HCT116 (cell line): ENCODE measurements at regions not wholly inside any gene's neighbourhood (a gene's known extent, or its start where the extent isn't known, plus 50 kb on each side); places are given as distances from the start of the nearest gene placed in this dataset.
"Not testable (repeated sequence)": the region's sequence is repeated elsewhere in the genome, so short reads cannot be mapped to it uniquely, and the experiment has no call there.

Experiments
- ATAC-seq: fragments of 200-7000 bp; cut with Tn5 transposase; 2 replicates; pipeline ENCODE4 v1.9.1; 2020; ENCODE audit warnings: mild to moderate bottlenecking, moderate library complexity
- BruUV-seq: library from RNA; stranded (reverse); fragments of 400-500 nt; replicated peaks from 2 replicates; lab custom pipeline; 2021; lab: Mats Ljungman, UMichigan
- CTCF ChIA-PET: fragments of 300-600 bp; sonication (Branson Sonifier 250); formaldehyde crosslinking; loops from one replicate; lab custom pipeline; 2021; ENCODE audit warnings: antibody characterized with exemption; lab: Charles Lee
- POLR2A ChIA-PET: fragments of 300-600, 350-600 bp; sonication (Branson Sonifier 250); formaldehyde crosslinking; loops from one replicate; lab custom pipeline; 2021; ENCODE audit warnings: antibody characterized with exemption; lab: Charles Lee
- RAD21 ChIA-PET, 2 experiments: fragments of 300-600 bp; sonication (Branson Sonifier 250); formaldehyde crosslinking; loops; one replicate each; lab custom pipeline; 2023; ENCODE audit warnings: low total read pairs in 2 of 2; ENCODE audit not compliant: uncharacterized antibody in 2 of 2, unreplicated experiment in 2 of 2, low non-redundant PET in 1 of 2; lab: Charles Lee
- DNase-seq: peaks from one replicate; pipeline ENCODE4 v3.0.0-alpha.2; 2010; ENCODE audit warnings: low read depth, low spot score
- H2AFZ ChIP-seq: fragments of 200-600 bp; shearing (Covaris generic), sonication (generic); 2 replicates; pipeline ENCODE4 v1.6.1; 2017; ENCODE audit warnings: low read depth, mixed run types, mixed read lengths, antibody characterized with exemption, low read length; ENCODE audit not compliant: poor library complexity, severe bottlenecking
- H3K27ac ChIP-seq: 2 replicates; pipeline ENCODE4 v1.5.1; 2012; ENCODE audit warnings: low read depth, low read length
- H3K27me3 ChIP-seq: fragments of 200-600 bp; sonication (generic); 2 replicates; pipeline ENCODE4 v1.6.1; 2016; ENCODE audit warnings: mixed run types, low read length, mixed read lengths; ENCODE audit not compliant: insufficient read depth
- H3K36me3 ChIP-seq, 2 experiments: fragments of 200-500 bp in 1 of 2; fragments of 200-600 bp in 1 of 2; sonication (Bioruptor generic) in 1 of 2; sonication (generic) in 1 of 2; 2 replicates each; pipeline versions ENCODE4 v1.5.1 to v1.6.1; 2014 to 2016; ENCODE audit warnings: low read length in 2 of 2, inconsistent platforms in 1 of 2, mixed read lengths in 1 of 2, mixed run types in 1 of 2; ENCODE audit not compliant: insufficient read depth in 2 of 2, control insufficient read depth in 1 of 2
- H3K4me1 ChIP-seq, 2 experiments: fragments of 200-600 bp in 1 of 2; sonication (generic) in 1 of 2; 2 replicates each; pipeline versions ENCODE4 v1.5.1 to v1.6.1; 2012 to 2017; ENCODE audit warnings: low read length in 2 of 2, inconsistent platforms in 1 of 2, mild to moderate bottlenecking in 1 of 2, mixed read lengths in 1 of 2, mixed run types in 1 of 2, moderate library complexity in 1 of 2; ENCODE audit not compliant: insufficient read depth in 2 of 2, control insufficient read depth in 1 of 2
- H3K4me2 ChIP-seq: fragments of 200-600 bp; sonication (generic); 2 replicates; pipeline ENCODE4 v1.6.1; 2017; ENCODE audit warnings: mixed run types, low read length, mixed read lengths
- H3K4me3 ChIP-seq, 2 experiments: fragments of 200-600 bp in 1 of 2; sonication (generic) in 1 of 2; replicated peaks in 1 of 2; 2 replicates each; pipeline ENCODE4 v1.5.1; 2011 to 2016; ENCODE audit warnings: low read length in 2 of 2, control low read depth in 1 of 2, low read depth in 1 of 2, mild to moderate bottlenecking in 1 of 2, mixed read lengths in 1 of 2, mixed run types in 1 of 2
- H3K79me2 ChIP-seq: fragments of 200-600 bp; sonication (generic); 2 replicates; pipeline ENCODE4 v1.6.1; 2017; ENCODE audit warnings: mild to moderate bottlenecking, mixed run types, low read length, moderate library complexity, mixed read lengths; ENCODE audit not compliant: insufficient read depth
- H3K9ac ChIP-seq: fragments of 200-600 bp; sonication (generic); 2 replicates; pipeline ENCODE4 v1.6.1; 2016; ENCODE audit warnings: low read length, mixed read lengths
- H3K9me2 ChIP-seq: fragments of 200-600 bp; sonication (generic), shearing (Covaris generic); 2 replicates; pipeline ENCODE4 v1.6.1; 2017; ENCODE audit warnings: mixed run types, mild to moderate bottlenecking, moderate library complexity; ENCODE audit not compliant: insufficient read depth
- H3K9me3 ChIP-seq, 2 experiments: fragments of 200-500 bp in 1 of 2; fragments of 200-600 bp in 1 of 2; sonication (Bioruptor generic) in 1 of 2; sonication (generic) in 1 of 2; 2 replicates each; pipeline ENCODE4 v1.6.1; 2014 to 2017; ENCODE audit warnings: low read length in 2 of 2, mixed read lengths in 2 of 2, inconsistent platforms in 1 of 2, low read depth in 1 of 2, mild to moderate bottlenecking in 1 of 2, mixed run types in 1 of 2, moderate library complexity in 1 of 2; ENCODE audit not compliant: control insufficient read depth in 1 of 2, insufficient read depth in 1 of 2
- H4K20me1 ChIP-seq: fragments of 200-600 bp; sonication (generic), shearing (Covaris generic); 2 replicates; pipeline ENCODE4 v1.6.1; 2017; ENCODE audit warnings: mixed run types, mild to moderate bottlenecking, moderate library complexity; ENCODE audit not compliant: insufficient read depth
- CBX3 ChIP-seq: IDR thresholded peaks from 2 replicates; pipeline ENCODE4 v1.6.1; 2012; ENCODE audit warnings: low read depth
- CTCF ChIP-seq, 3 experiments: fragments of 200-600 bp in 1 of 3; sonication (generic) in 1 of 3; IDR thresholded peaks in 2 of 3; conservative IDR thresholded peaks in 1 of 3; 2 replicates each; pipeline ENCODE4 v1.5.1; 2012 to 2017; ENCODE audit warnings: low read depth in 2 of 3, low read length in 2 of 3, antibody characterized with exemption in 1 of 3, borderline replicate concordance in 1 of 3, control low read depth in 1 of 3, mild to moderate bottlenecking in 1 of 3, mixed read lengths in 1 of 3, mixed run types in 1 of 3, moderate library complexity in 1 of 3; ENCODE audit not compliant: insufficient read depth in 1 of 3
- EGR1 ChIP-seq: IDR thresholded peaks from 2 replicates; pipeline ENCODE4 v1.6.1; 2012; ENCODE audit warnings: low read depth
- FOSL1 ChIP-seq: IDR thresholded peaks from 2 replicates; pipeline ENCODE4 v1.6.1; 2012; ENCODE audit warnings: low read depth
- JUND ChIP-seq: IDR thresholded peaks from 2 replicates; pipeline ENCODE4 v1.6.1; 2012
- POLR2A ChIP-seq: IDR thresholded peaks from 2 replicates; pipeline ENCODE4 v1.7.0; 2011; ENCODE audit warnings: borderline replicate concordance; ENCODE audit not compliant: insufficient read depth, insufficient read length; ENCODE audit errors: extremely low read depth
- POLR2AphosphoS5 ChIP-seq: IDR thresholded peaks from 2 replicates; pipeline ENCODE4 v1.6.1; 2011; ENCODE audit warnings: mild to moderate bottlenecking, low read depth, low read length, moderate library complexity
- SP1 ChIP-seq: IDR thresholded peaks from 2 replicates; pipeline ENCODE4 v1.6.1; 2012; ENCODE audit warnings: low read depth
- intact Hi-C: fragments of 100-400 bp; cut with micrococcal nuclease; formaldehyde crosslinking; loops from 2 replicates; pipeline ENCODE4 v1.10.0; 2022
- TF ChIP-seq, protein P1 (sequence below): IDR thresholded peaks from 2 replicates; pipeline ENCODE4 v1.6.1; 2012; ENCODE audit warnings: low read depth

GRCh38 chr1:118473825-118474224, 288.8 kb upstream of the SPAG17 start:
- H3K79me2 ChIP-seq: no peaks in the 10 kb centered on the region
- H2AFZ ChIP-seq: no peak overlapping the region
- H4K20me1 ChIP-seq: no peaks in the 10 kb centered on the region
- POLR2A ChIA-PET: no interaction called here
- RAD21 ChIA-PET: no interaction called here
- no peak for DNase-seq
- H3K4me1 ChIP-seq: no peaks in the 10 kb centered on the region
- ATAC-seq: no peak
- no peak overlapping the region for H3K4me3 ChIP-seq
- H3K36me3 ChIP-seq: no peaks in the 10 kb centered on the region
- H3K9me2 ChIP-seq: no peaks in the 10 kb centered on the region
- CTCF ChIA-PET: no interaction called here
- H3K4me2 ChIP-seq: no peak overlapping the region
- no TSS peak for BruUV-seq
- no peak for TF ChIP-seq POLR2AphosphoS5
- no peak for TF ChIP-seq JUND
- TF ChIP-seq EGR1: no peak
- no peak for TF ChIP-seq CTCF (IDR thresholded peaks at IDR 0.05 in 2 of 3, conservative IDR thresholded peaks at IDR 0.05 in 1 of 3; ENCODE audit: borderline replicate concordance in 1 of 3, insufficient read depth in 1 of 3, low read depth in 2 of 3, low read length in 2 of 3)
- no peak for TF ChIP-seq POLR2A
- TF ChIP-seq, protein P1, sequence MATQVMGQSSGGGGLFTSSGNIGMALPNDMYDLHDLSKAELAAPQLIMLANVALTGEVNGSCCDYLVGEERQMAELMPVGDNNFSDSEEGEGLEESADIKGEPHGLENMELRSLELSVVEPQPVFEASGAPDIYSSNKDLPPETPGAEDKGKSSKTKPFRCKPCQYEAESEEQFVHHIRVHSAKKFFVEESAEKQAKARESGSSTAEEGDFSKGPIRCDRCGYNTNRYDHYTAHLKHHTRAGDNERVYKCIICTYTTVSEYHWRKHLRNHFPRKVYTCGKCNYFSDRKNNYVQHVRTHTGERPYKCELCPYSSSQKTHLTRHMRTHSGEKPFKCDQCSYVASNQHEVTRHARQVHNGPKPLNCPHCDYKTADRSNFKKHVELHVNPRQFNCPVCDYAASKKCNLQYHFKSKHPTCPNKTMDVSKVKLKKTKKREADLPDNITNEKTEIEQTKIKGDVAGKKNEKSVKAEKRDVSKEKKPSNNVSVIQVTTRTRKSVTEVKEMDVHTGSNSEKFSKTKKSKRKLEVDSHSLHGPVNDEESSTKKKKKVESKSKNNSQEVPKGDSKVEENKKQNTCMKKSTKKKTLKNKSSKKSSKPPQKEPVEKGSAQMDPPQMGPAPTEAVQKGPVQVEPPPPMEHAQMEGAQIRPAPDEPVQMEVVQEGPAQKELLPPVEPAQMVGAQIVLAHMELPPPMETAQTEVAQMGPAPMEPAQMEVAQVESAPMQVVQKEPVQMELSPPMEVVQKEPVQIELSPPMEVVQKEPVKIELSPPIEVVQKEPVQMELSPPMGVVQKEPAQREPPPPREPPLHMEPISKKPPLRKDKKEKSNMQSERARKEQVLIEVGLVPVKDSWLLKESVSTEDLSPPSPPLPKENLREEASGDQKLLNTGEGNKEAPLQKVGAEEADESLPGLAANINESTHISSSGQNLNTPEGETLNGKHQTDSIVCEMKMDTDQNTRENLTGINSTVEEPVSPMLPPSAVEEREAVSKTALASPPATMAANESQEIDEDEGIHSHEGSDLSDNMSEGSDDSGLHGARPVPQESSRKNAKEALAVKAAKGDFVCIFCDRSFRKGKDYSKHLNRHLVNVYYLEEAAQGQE: no peak
- no peak for TF ChIP-seq SP1
- no peak for TF ChIP-seq FOSL1
- TF ChIP-seq CBX3: no peak
- no peak overlapping the region for H3K27ac ChIP-seq
- no peaks in the 10 kb centered on the region for H3K27me3 ChIP-seq
- H3K9me3 ChIP-seq: peaks cover 0 to 5% of the 10 kb centered on the region in 2 experiments; a peak in 2 of 4 replicates
- no peak overlapping the region for H3K9ac ChIP-seq
- intact Hi-C loops: no loop called here

DNA sequence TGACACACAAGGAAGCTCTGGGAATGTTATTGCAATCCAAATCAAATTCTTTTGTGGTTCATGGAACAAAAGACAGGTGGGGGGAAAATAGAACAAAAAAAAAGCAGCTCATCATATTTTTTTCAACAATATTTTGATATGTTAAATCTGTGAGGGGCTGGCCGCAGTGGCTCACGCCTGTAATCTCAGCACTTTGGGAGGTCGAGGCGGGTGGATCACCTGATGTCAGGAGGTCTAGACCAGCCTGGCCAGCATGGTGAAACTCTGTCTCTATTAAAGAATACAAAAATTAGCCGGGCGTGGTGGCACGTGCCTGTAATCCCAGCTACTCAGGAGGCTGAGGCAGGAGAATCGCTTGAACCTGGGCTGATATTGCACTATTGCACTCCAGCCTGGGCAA, 279.4 kb upstream of the SPAG17 start:
- H3K4me1 ChIP-seq, DNase-seq, H3K36me3 ChIP-seq, H3K9me3 ChIP-seq, CTCF ChIA-PET, H2AFZ ChIP-seq, H3K27ac ChIP-seq, POLR2A ChIA-PET, H3K27me3 ChIP-seq, H3K79me2 ChIP-seq, RAD21 ChIA-PET, ATAC-seq, H3K9ac ChIP-seq, H3K4me3 ChIP-seq, H3K4me2 ChIP-seq, H4K20me1 ChIP-seq, BruUV-seq, H3K9me2 ChIP-seq: not testable (repeated sequence)
- intact Hi-C loops: loop anchor here (10.0 kb wide), 1 partner anchor 60 kb away; no protein-coding TSS in a partner anchor
